Immature natural killer cell (primary cell): ENCODE measurements at regions not wholly inside any gene's neighbourhood (a gene's known extent, or its start where the extent isn't known, plus 50 kb on each side); places are given as distances from the start of the nearest gene placed in this dataset.
A peak's percentile ranks its signal among the peaks of the same experiment; 100 is the strongest.

Source experiments
- DNase-seq, 3 donors: peaks; one replicate each; pipeline ENCODE4 v3.0.0; 2022; ENCODE audit warnings: mixed read lengths in 1 of 3
- H3K27ac Mint-ChIP-seq, 6 donors: one replicate each; pipeline ENCODE4 v1.8.0; 2020; ENCODE audit warnings: mixed read lengths in 6 of 6, mild to moderate bottlenecking in 5 of 6, inconsistent platforms in 4 of 6, moderate library complexity in 3 of 6
- H3K27me3 Mint-ChIP-seq, 3 donors: one replicate each; pipeline ENCODE4 v1.8.0; 2020 to 2021; ENCODE audit warnings: low read depth in 3 of 3, mild to moderate bottlenecking in 3 of 3, mixed read lengths in 3 of 3, moderate library complexity in 3 of 3, inconsistent platforms in 1 of 3
- H3K36me3 Mint-ChIP-seq, 3 donors: one replicate each; pipeline ENCODE4 v1.8.0; 2020; ENCODE audit warnings: mixed read lengths in 3 of 3, inconsistent platforms in 2 of 3, mild to moderate bottlenecking in 2 of 3
- H3K4me1 Mint-ChIP-seq, 2 donors: one replicate each; pipeline ENCODE4 v1.8.0; 2020; ENCODE audit warnings: inconsistent platforms in 2 of 2, mild to moderate bottlenecking in 2 of 2, mixed read lengths in 2 of 2, moderate library complexity in 1 of 2
- H3K4me3 Mint-ChIP-seq, 5 donors: one replicate each; pipeline ENCODE4 v1.8.0; 2020; ENCODE audit warnings: mild to moderate bottlenecking in 5 of 5, mixed read lengths in 5 of 5, inconsistent platforms in 3 of 5, moderate library complexity in 3 of 5
- H3K9me3 Mint-ChIP-seq, 6 donors: one replicate each; pipeline ENCODE4 v1.8.0; 2020; ENCODE audit warnings: mild to moderate bottlenecking in 6 of 6, mixed read lengths in 6 of 6, inconsistent platforms in 4 of 6, moderate library complexity in 3 of 6

DNA sequence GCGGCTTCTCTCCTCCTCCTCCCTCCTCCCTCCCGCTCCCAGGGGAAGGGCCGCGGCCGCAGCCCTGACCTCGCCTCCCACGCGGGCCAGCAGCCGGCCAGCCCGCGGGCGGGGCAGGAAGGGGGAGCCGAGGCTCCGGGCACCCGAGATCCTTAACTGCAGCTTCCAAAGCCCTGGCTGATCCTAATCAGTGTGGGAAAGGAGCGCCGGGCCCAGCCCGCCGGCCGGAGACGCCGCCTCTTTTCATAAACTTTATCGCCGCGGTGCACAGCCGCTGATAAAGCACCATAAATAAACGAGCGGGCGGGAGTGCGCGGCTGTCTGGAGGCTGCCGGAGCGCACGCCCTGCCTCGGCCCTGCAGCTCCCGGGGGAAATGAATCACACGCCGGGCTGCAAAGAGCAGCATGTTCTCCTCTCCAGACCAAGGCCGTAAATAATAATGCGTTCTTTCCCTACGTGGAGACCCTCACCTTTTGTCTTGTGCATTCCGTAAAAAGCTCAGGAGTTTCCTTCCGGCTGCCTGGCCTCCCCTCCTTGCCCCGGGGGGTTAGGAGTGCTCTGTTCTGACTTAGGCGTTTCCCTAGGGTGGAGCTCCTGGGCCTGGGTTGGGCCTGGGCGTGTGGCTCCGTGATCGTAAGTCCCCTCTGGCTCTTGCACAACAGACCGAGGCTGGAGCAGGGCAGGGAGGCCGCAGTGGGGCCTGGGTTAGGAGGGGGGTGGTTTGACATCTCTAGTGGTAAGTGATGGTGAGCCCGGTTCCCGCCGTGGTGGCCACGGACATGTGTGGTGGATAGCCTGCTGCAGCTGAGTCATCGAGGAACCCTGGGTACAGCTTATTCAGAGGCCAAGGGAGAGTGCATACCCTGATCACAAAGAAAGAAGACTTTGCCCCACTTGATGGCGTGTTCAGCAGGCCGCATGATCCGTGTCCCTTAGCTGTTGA, 132.6 kb upstream of the HES1 start:
- Mint-ChIP-seq H3K27ac (no peak overlapping the region), H3K4me3 (peak overlapping the region in 2 of 5 donors; percentile 31 to 53), H3K36me3 (peaks cover 0 to 3% (median 0%) of the 10 kb centered on the region in 3 donors), H3K27me3 (peaks cover 0 to 14% (median 10%) of the 10 kb centered on the region in 3 donors), H3K9me3 (no peaks in the 10 kb centered on the region), H3K4me1 (peaks cover 0 to 5% of the 10 kb centered on the region in 2 donors)
- DNase-seq, result no peak

DNA sequence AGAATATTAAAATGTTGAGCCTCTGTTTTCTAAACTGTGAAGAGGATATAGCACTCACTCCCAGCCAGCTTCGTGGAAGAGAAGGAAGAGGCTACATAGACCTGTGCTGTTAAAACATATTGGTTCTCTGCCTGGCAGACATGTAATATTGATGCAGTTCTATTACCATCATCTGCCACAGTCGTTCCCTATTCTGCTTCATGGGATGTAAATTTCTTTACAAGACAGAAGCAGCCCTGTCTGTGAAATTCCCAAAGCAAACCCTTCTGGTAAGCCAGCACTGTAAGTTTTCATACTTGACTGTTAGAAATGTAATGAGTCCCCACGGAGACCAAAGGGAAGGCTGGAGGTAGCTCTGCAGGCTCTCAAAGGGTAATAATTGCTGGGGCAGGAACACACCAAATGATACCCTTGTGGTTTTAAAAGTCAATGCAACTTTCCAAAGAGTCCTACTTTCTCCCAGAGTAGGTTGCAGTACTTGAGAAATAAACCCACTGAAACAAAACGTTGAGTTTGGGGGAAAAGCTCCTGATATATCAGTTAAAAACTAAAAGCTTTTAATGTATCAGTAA, 129.9 kb upstream of the HES1 start:
- Mint-ChIP-seq H3K4me3 (no peak overlapping the region), H3K27ac (no peak overlapping the region), H3K27me3 (peaks cover 2 to 14% (median 7%) of the 10 kb centered on the region in 3 donors), H3K9me3 (no peaks in the 10 kb centered on the region), H3K4me1 (peaks cover 0 to 5% of the 10 kb centered on the region in 2 donors), H3K36me3 (peaks cover 0 to 3% (median 0%) of the 10 kb centered on the region in 3 donors)
- no peak for DNase-seq

DNA sequence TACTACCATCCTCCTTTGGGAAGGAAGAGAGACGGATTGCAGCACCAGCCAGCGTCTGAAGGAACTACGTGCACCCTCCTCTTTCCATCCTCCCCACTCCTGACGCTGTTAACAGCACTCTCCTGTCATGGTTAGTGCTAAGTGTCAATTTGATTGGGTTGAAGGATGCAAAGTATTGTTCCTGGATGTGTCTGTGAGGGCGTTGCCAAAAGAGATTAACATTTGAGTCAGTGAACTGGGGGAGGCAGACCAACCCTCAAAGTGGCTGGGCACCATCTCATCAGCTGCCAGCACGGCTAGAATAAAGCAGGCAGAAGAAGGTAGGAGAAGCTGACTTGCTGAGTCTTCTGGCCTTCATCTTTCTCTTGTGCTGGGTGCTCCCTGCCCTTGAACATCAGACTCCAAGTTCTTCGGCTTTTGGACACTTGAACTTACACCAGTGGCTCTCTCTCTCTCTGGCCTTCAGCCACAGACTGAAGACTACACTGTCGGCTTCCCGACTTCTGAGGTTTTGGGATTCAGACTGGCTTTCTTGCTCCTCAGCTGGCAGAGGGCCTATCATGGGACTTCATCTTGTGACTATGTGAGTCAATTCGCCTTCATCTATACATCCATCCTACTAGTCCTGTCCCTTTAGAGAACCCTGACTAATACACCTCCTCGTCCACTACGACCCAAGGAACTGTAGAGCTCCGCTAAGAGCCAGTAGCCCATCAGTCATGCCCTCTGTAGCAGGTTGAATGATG, 128.2 kb upstream of the HES1 start:
- no peak for DNase-seq
- Mint-ChIP-seq H3K4me3 (no peak overlapping the region), H3K9me3 (no peaks in the 10 kb centered on the region), H3K27ac (no peak overlapping the region), H3K36me3 (no peaks in the 10 kb centered on the region), H3K27me3 (peaks cover 2 to 12% (median 7%) of the 10 kb centered on the region in 3 donors), H3K4me1 (peaks cover 0 to 3% of the 10 kb centered on the region in 2 donors)

- H3K27ac Mint-ChIP-seq, result no peak overlapping the region
- no peaks in the 10 kb centered on the region for H3K36me3 Mint-ChIP-seq
Measured at GRCh38 chr3:194009019-194009418, 126.9 kb upstream of the HES1 start.

GRCh38 chr3:194009892-194010533, 125.9 kb upstream of the HES1 start:
- Mint-ChIP-seq H3K4me3 (no peak overlapping the region), H3K9me3 (no peaks in the 10 kb centered on the region), H3K27me3 (peaks cover 0 to 8% (median 2%) of the 10 kb centered on the region in 3 donors), H3K27ac (no peak overlapping the region), H3K36me3 (no peaks in the 10 kb centered on the region), H3K4me1 (no peaks in the 10 kb centered on the region)
- no peak for DNase-seq

More at GRCh38 chr3:194009019-194009418, 126.9 kb upstream of the HES1 start:
- Mint-ChIP-seq H3K9me3 (no peaks in the 10 kb centered on the region), H3K4me3 (no peak overlapping the region), H3K27me3 (peaks cover 2 to 8% (median 2%) of the 10 kb centered on the region in 3 donors), H3K4me1 (no peaks in the 10 kb centered on the region)
- DNase-seq, result no peak

DNA sequence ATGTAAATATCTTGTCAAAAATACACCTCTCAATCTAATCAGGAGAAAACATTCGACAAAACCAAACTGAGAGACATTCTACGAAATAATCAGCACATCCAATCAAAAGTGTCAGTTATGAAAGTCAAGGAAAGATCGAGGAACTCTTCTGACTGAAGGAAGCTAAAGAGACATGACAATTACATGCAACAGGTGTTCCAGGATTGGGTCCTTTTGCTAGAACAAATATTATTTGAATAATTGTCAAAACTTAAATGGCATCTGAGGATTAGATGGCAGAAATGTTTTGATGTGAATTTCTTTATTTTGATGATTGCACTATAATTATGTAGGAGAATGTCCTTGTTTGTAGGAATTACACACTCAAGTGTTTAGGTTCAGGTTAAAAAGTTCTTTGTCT, 124.1 kb upstream of the HES1 start:
- Mint-ChIP-seq H3K27ac (no peak overlapping the region), H3K9me3 (no peaks in the 10 kb centered on the region), H3K4me1 (no peaks in the 10 kb centered on the region), H3K27me3 (peaks cover 1 to 6% (median 2%) of the 10 kb centered on the region in 3 donors), H3K36me3 (no peaks in the 10 kb centered on the region), H3K4me3 (no peak overlapping the region)
- DNase-seq, result no peak

- no peak overlapping the region for H3K27ac Mint-ChIP-seq
- H3K9me3 Mint-ChIP-seq, result no peaks in the 10 kb centered on the region
- no peaks in the 10 kb centered on the region for H3K36me3 Mint-ChIP-seq
- DNase-seq, result no peak
- H3K27me3 Mint-ChIP-seq, result peaks cover 0 to 10% (median 1%) of the 10 kb centered on the region in 3 donors
- no peaks in the 10 kb centered on the region for H3K4me1 Mint-ChIP-seq
- no peak overlapping the region for H3K4me3 Mint-ChIP-seq
Measured at GRCh38 chr3:194013928-194014327, 122.0 kb upstream of the HES1 start.

- Mint-ChIP-seq H3K27me3 (peaks cover 1 to 10% (median 1%) of the 10 kb centered on the region in 3 donors), H3K4me3 (no peak overlapping the region), H3K36me3 (no peaks in the 10 kb centered on the region), H3K4me1 (no peaks in the 10 kb centered on the region), H3K27ac (no peak overlapping the region), H3K9me3 (no peaks in the 10 kb centered on the region)
- DNase-seq, result no peak
Measured at GRCh38 chr3:194014756-194015155, 121.2 kb upstream of the HES1 start.

DNA sequence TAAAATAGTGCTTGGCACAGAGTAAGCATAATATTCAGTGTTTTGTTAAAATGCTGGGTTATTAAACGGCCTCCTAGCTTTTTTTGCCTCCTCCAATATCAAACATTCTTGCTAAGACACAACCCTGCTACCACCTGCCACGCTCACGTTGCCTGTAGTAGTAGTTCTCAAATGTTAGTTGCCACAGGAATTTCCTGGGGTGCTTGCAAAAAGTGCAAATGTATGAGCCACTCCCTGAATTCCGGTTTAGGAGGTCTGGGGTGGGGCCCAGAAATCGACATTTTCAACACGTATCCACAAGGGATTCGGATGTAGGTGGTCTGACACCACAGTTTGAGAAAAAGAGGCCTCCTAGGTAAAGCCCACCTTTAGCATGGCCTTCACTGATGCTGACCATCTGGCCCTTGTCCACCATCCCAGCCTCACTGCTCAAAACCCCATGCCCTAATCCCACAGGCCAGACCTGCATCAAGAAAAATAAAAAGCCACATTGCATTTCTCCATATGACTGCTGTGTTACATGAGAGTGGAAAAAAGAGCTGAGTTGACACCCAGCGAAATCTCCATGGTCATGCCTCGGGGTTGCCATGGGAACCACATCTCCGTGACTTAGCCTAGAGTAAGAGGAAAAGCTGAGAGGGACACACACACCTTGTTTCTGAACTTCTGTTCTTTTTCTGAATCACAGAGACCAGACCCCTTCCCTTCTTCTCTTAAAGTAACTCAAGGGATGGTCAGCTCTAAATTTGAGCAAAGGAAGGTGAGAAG, 116.4 kb upstream of the HES1 start:
- H3K4me3 Mint-ChIP-seq, result no peak overlapping the region
- H3K9me3 Mint-ChIP-seq, result no peaks in the 10 kb centered on the region
- DNase-seq, result no peak
- H3K27me3 Mint-ChIP-seq, result peaks cover 1 to 5% (median 1%) of the 10 kb centered on the region in 3 donors
- no peaks in the 10 kb centered on the region for H3K36me3 Mint-ChIP-seq
- H3K4me1 Mint-ChIP-seq, result no peaks in the 10 kb centered on the region
- H3K27ac Mint-ChIP-seq, result no peak overlapping the region

DNA sequence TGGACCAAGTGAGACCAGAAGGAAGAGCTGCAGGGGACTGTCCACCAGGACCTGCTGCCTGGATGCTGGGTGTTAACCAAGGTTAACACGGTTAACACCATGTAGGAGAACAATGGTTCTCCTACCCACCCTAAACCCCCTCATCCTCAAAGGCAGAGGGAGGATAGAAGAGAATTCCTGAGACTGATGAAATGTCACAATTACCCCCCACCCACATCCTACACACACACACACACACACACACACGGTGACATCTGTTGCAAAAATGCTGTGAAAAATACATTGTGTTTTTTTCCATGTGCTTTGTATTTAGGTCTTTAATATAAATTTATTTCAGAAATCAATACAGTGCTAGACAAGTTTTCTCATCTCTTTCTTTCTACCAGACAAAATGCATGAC, 113.9 kb upstream of the HES1 start:
- H3K36me3 Mint-ChIP-seq, result no peaks in the 10 kb centered on the region
- DNase-seq, result no peak
- H3K9me3 Mint-ChIP-seq, result no peaks in the 10 kb centered on the region
- H3K4me3 Mint-ChIP-seq, result no peak overlapping the region
- peaks cover 0 to 3% (median 1%) of the 10 kb centered on the region in 3 donors for H3K27me3 Mint-ChIP-seq
- H3K4me1 Mint-ChIP-seq, result no peaks in the 10 kb centered on the region
- H3K27ac Mint-ChIP-seq, result no peak overlapping the region

DNA sequence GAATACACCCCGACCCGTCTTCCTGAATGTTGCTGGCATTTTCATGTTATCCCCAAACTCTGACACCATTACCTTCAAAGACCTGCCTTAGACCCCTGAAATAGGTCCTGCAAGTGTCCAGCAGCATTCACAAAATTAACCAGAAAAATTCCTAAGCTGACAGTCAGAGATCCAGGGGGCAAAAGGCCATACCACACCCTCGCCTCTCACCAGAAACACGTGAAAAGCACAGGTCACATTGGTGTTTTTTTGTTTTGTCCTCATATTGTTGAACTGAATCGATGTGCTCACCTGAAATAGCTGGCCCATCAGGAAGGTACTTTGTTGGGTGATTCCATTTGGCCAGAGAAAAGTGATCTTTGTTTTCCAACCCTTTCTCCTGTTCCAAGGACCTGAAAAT, 113.1 kb upstream of the HES1 start:
- no peak overlapping the region for H3K4me3 Mint-ChIP-seq
- H3K4me1 Mint-ChIP-seq, result no peaks in the 10 kb centered on the region
- H3K27me3 Mint-ChIP-seq, result peaks cover 1 to 3% (median 1%) of the 10 kb centered on the region in 3 donors
- H3K36me3 Mint-ChIP-seq, result no peaks in the 10 kb centered on the region
- no peaks in the 10 kb centered on the region for H3K9me3 Mint-ChIP-seq
- DNase-seq, result no peak
- H3K27ac Mint-ChIP-seq, result no peak overlapping the region

GRCh38 chr3:194023501-194024280, 112.3 kb upstream of the HES1 start:
- no peak for DNase-seq
- H3K36me3 Mint-ChIP-seq, result no peaks in the 10 kb centered on the region
- H3K4me3 Mint-ChIP-seq, result no peak overlapping the region
- H3K9me3 Mint-ChIP-seq, result no peaks in the 10 kb centered on the region
- H3K27ac Mint-ChIP-seq, result no peak overlapping the region
- H3K4me1 Mint-ChIP-seq, result no peaks in the 10 kb centered on the region
- H3K27me3 Mint-ChIP-seq, result peaks cover 1 to 3% (median 1%) of the 10 kb centered on the region in 3 donors
